HCT116 (cell line): ENCODE measurements at regions not wholly inside any gene's neighbourhood (a gene's known extent, or its start where the extent isn't known, plus 50 kb on each side); places are given as distances from the start of the nearest gene placed in this dataset.

Source experiments
- ATAC-seq: fragments of 200-7000 bp; cut with Tn5 transposase; 2 replicates; pipeline ENCODE4 v1.9.1; 2020; ENCODE audit warnings: mild to moderate bottlenecking, moderate library complexity
- BruUV-seq: library from RNA; stranded (reverse); fragments of 400-500 nt; replicated peaks from 2 replicates; lab custom pipeline; 2021; lab: Mats Ljungman, UMichigan
- CTCF ChIA-PET: fragments of 300-600 bp; sonication (Branson Sonifier 250); formaldehyde crosslinking; loops from one replicate; lab custom pipeline; 2021; ENCODE audit warnings: antibody characterized with exemption; lab: Charles Lee
- POLR2A ChIA-PET: fragments of 300-600, 350-600 bp; sonication (Branson Sonifier 250); formaldehyde crosslinking; loops from one replicate; lab custom pipeline; 2021; ENCODE audit warnings: antibody characterized with exemption; lab: Charles Lee
- RAD21 ChIA-PET, 2 experiments: fragments of 300-600 bp; sonication (Branson Sonifier 250); formaldehyde crosslinking; loops; one replicate each; lab custom pipeline; 2023; ENCODE audit warnings: low total read pairs in 2 of 2; ENCODE audit not compliant: uncharacterized antibody in 2 of 2, unreplicated experiment in 2 of 2, low non-redundant PET in 1 of 2; lab: Charles Lee
- DNase-seq: peaks from one replicate; pipeline ENCODE4 v3.0.0-alpha.2; 2010; ENCODE audit warnings: low read depth, low spot score
- H2AFZ ChIP-seq: fragments of 200-600 bp; shearing (Covaris generic), sonication (generic); 2 replicates; pipeline ENCODE4 v1.6.1; 2017; ENCODE audit warnings: low read depth, mixed run types, mixed read lengths, antibody characterized with exemption, low read length; ENCODE audit not compliant: poor library complexity, severe bottlenecking
- H3K27ac ChIP-seq: 2 replicates; pipeline ENCODE4 v1.5.1; 2012; ENCODE audit warnings: low read depth, low read length
- H3K27me3 ChIP-seq: fragments of 200-600 bp; sonication (generic); 2 replicates; pipeline ENCODE4 v1.6.1; 2016; ENCODE audit warnings: mixed run types, low read length, mixed read lengths; ENCODE audit not compliant: insufficient read depth
- H3K36me3 ChIP-seq, 2 experiments: fragments of 200-500 bp in 1 of 2; fragments of 200-600 bp in 1 of 2; sonication (Bioruptor generic) in 1 of 2; sonication (generic) in 1 of 2; 2 replicates each; pipeline versions ENCODE4 v1.5.1 to v1.6.1; 2014 to 2016; ENCODE audit warnings: low read length in 2 of 2, inconsistent platforms in 1 of 2, mixed read lengths in 1 of 2, mixed run types in 1 of 2; ENCODE audit not compliant: insufficient read depth in 2 of 2, control insufficient read depth in 1 of 2
- H3K4me1 ChIP-seq, 2 experiments: fragments of 200-600 bp in 1 of 2; sonication (generic) in 1 of 2; 2 replicates each; pipeline versions ENCODE4 v1.5.1 to v1.6.1; 2012 to 2017; ENCODE audit warnings: low read length in 2 of 2, inconsistent platforms in 1 of 2, mild to moderate bottlenecking in 1 of 2, mixed read lengths in 1 of 2, mixed run types in 1 of 2, moderate library complexity in 1 of 2; ENCODE audit not compliant: insufficient read depth in 2 of 2, control insufficient read depth in 1 of 2
- H3K4me2 ChIP-seq: fragments of 200-600 bp; sonication (generic); 2 replicates; pipeline ENCODE4 v1.6.1; 2017; ENCODE audit warnings: mixed run types, low read length, mixed read lengths
- H3K4me3 ChIP-seq, 2 experiments: fragments of 200-600 bp in 1 of 2; sonication (generic) in 1 of 2; replicated peaks in 1 of 2; 2 replicates each; pipeline ENCODE4 v1.5.1; 2011 to 2016; ENCODE audit warnings: low read length in 2 of 2, control low read depth in 1 of 2, low read depth in 1 of 2, mild to moderate bottlenecking in 1 of 2, mixed read lengths in 1 of 2, mixed run types in 1 of 2
- H3K79me2 ChIP-seq: fragments of 200-600 bp; sonication (generic); 2 replicates; pipeline ENCODE4 v1.6.1; 2017; ENCODE audit warnings: mild to moderate bottlenecking, mixed run types, low read length, moderate library complexity, mixed read lengths; ENCODE audit not compliant: insufficient read depth
- H3K9ac ChIP-seq: fragments of 200-600 bp; sonication (generic); 2 replicates; pipeline ENCODE4 v1.6.1; 2016; ENCODE audit warnings: low read length, mixed read lengths
- H3K9me2 ChIP-seq: fragments of 200-600 bp; sonication (generic), shearing (Covaris generic); 2 replicates; pipeline ENCODE4 v1.6.1; 2017; ENCODE audit warnings: mixed run types, mild to moderate bottlenecking, moderate library complexity; ENCODE audit not compliant: insufficient read depth
- H3K9me3 ChIP-seq, 2 experiments: fragments of 200-500 bp in 1 of 2; fragments of 200-600 bp in 1 of 2; sonication (Bioruptor generic) in 1 of 2; sonication (generic) in 1 of 2; 2 replicates each; pipeline ENCODE4 v1.6.1; 2014 to 2017; ENCODE audit warnings: low read length in 2 of 2, mixed read lengths in 2 of 2, inconsistent platforms in 1 of 2, low read depth in 1 of 2, mild to moderate bottlenecking in 1 of 2, mixed run types in 1 of 2, moderate library complexity in 1 of 2; ENCODE audit not compliant: control insufficient read depth in 1 of 2, insufficient read depth in 1 of 2
- H4K20me1 ChIP-seq: fragments of 200-600 bp; sonication (generic), shearing (Covaris generic); 2 replicates; pipeline ENCODE4 v1.6.1; 2017; ENCODE audit warnings: mixed run types, mild to moderate bottlenecking, moderate library complexity; ENCODE audit not compliant: insufficient read depth
- ATF3 ChIP-seq: IDR thresholded peaks from 2 replicates; pipeline ENCODE4 v1.6.1; 2012
- CBX3 ChIP-seq: IDR thresholded peaks from 2 replicates; pipeline ENCODE4 v1.6.1; 2012; ENCODE audit warnings: low read depth
- CTCF ChIP-seq, 3 experiments: fragments of 200-600 bp in 1 of 3; sonication (generic) in 1 of 3; IDR thresholded peaks in 2 of 3; conservative IDR thresholded peaks in 1 of 3; 2 replicates each; pipeline ENCODE4 v1.5.1; 2012 to 2017; ENCODE audit warnings: low read depth in 2 of 3, low read length in 2 of 3, antibody characterized with exemption in 1 of 3, borderline replicate concordance in 1 of 3, control low read depth in 1 of 3, mild to moderate bottlenecking in 1 of 3, mixed read lengths in 1 of 3, mixed run types in 1 of 3, moderate library complexity in 1 of 3; ENCODE audit not compliant: insufficient read depth in 1 of 3
- EGR1 ChIP-seq: IDR thresholded peaks from 2 replicates; pipeline ENCODE4 v1.6.1; 2012; ENCODE audit warnings: low read depth
- EZH2phosphoT487 ChIP-seq: fragments of 200-600 bp; IDR thresholded peaks from 2 replicates; pipeline ENCODE4 v1.6.1; 2018; ENCODE audit warnings: antibody characterized with exemption, borderline replicate concordance
- FOSL1 ChIP-seq: IDR thresholded peaks from 2 replicates; pipeline ENCODE4 v1.6.1; 2012; ENCODE audit warnings: low read depth
- POLR2AphosphoS5 ChIP-seq: IDR thresholded peaks from 2 replicates; pipeline ENCODE4 v1.6.1; 2011; ENCODE audit warnings: mild to moderate bottlenecking, low read depth, low read length, moderate library complexity
- RAD21 ChIP-seq: IDR thresholded peaks from 2 replicates; pipeline ENCODE4 v1.6.1; 2012; ENCODE audit warnings: low read depth, mild to moderate bottlenecking
- REST ChIP-seq: IDR thresholded peaks from 2 replicates; pipeline ENCODE4 v1.6.1; 2012; ENCODE audit warnings: low read depth
- SIN3A ChIP-seq: IDR thresholded peaks from 2 replicates; pipeline ENCODE4 v1.6.1; 2012; ENCODE audit warnings: low read depth
- SP1 ChIP-seq: IDR thresholded peaks from 2 replicates; pipeline ENCODE4 v1.6.1; 2012; ENCODE audit warnings: low read depth
- SRF ChIP-seq: IDR thresholded peaks from 2 replicates; pipeline ENCODE4 v1.6.1; 2012; ENCODE audit warnings: low read depth
- TCF7L2 ChIP-seq: IDR thresholded peaks from 2 replicates; pipeline ENCODE4 v1.7.0; 2011; ENCODE audit warnings: borderline replicate concordance, inconsistent platforms; ENCODE audit not compliant: insufficient read depth, insufficient read length; ENCODE audit errors: extremely low read depth
- ZFX ChIP-seq: fragments of 450-650 bp; IDR thresholded peaks from 2 replicates; pipeline ENCODE4 v1.6.1; 2017
- ZNF274 ChIP-seq: fragments of 200-500 bp; sonication (Bioruptor generic); IDR thresholded peaks from 2 replicates; pipeline ENCODE4 v1.6.1; 2014; ENCODE audit warnings: mild to moderate bottlenecking, low read depth, low read length, inconsistent platforms
- intact Hi-C: fragments of 100-400 bp; cut with micrococcal nuclease; formaldehyde crosslinking; loops from 2 replicates; pipeline ENCODE4 v1.10.0; 2022
- TF ChIP-seq, protein P1 (sequence below): IDR thresholded peaks from 2 replicates; pipeline ENCODE4 v1.6.1; 2012

DNA sequence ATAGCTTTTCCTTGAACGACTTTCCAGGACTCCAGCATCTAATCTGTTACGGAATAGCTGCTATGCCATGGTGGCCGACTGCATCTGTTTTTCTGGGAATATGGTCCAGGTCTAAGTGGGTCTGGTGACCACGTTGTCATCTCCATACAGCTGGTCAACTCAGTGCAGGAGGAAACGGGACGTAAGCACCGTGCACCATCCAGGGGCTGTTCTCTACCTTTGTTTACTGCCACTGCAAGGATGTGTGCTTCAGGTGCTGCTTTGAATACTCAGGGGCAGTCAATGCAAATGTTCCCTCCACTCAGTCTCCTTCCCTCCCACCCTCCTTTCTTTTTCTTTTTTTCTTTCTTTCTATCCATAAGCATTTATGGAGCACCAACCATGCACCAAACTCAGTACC, 648.2 kb downstream of the VRK1 start:
- no peak for ATAC-seq
- no peaks in the 10 kb centered on the region for H3K36me3 ChIP-seq
- no peaks in the 10 kb centered on the region for H3K9me2 ChIP-seq
- no peak overlapping the region for H3K9ac ChIP-seq
- no TSS peak for BruUV-seq
- no peak overlapping the region for H3K27ac ChIP-seq
- H2AFZ ChIP-seq, result no peak overlapping the region
- ChIA-PET CTCF (no interaction called here), RAD21 (no interaction called here), POLR2A (no interaction called here)
- H3K79me2 ChIP-seq, result no peaks in the 10 kb centered on the region
- no peaks in the 10 kb centered on the region for H3K27me3 ChIP-seq
- no peaks in the 10 kb centered on the region for H3K9me3 ChIP-seq
- H4K20me1 ChIP-seq, result no peaks in the 10 kb centered on the region
- no peak overlapping the region for H3K4me3 ChIP-seq
- no peak overlapping the region for H3K4me2 ChIP-seq
- TF ChIP-seq ATF3 (no peak), EGR1 (no peak), FOSL1 (no peak), CBX3 (no peak), RAD21 (no peak), EZH2phosphoT487 (no peak), SRF (no peak), POLR2AphosphoS5 (no peak)
- TF ChIP-seq, all 23 proteins: peak for 0
- DNase-seq, result no peak
- H3K4me1 ChIP-seq, result no peaks in the 10 kb centered on the region
- intact Hi-C loops, result no loop called here

DNA sequence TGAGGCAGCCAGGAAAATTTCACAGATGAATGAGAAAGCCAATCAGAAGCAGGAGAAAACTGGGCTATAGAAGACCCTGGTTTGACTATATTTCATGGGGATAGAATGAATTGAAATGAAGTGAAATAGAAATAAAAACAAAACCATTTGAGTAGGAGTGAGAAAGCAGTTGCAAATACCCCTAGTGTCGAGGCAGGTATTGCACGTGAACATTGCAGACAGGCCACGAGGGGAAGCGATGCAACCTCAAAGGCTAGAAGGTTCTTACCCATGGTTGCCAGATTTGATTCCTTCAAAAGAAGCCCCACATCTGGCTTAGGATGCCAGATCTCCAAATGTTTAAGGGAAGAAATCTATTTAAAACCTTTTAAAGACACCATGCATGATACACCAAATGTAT, 648.9 kb downstream of the VRK1 start:
- H3K36me3 ChIP-seq, result no peaks in the 10 kb centered on the region
- no peaks in the 10 kb centered on the region for H4K20me1 ChIP-seq
- ChIA-PET POLR2A (no interaction called here), CTCF (no interaction called here), RAD21 (no interaction called here)
- no TSS peak for BruUV-seq
- H3K9ac ChIP-seq, result no peak overlapping the region
- intact Hi-C loops, result no loop called here
- ATAC-seq, result no peak
- H3K9me2 ChIP-seq, result no peaks in the 10 kb centered on the region
- TF ChIP-seq REST (no peak), EZH2phosphoT487 (no peak), ZNF274 (no peak), TCF7L2 (no peak), SIN3A (no peak), ZFX (no peak), SP1 (no peak), CTCF (IDR thresholded peaks at IDR 0.05 in 2 of 3, conservative IDR thresholded peaks at IDR 0.05 in 1 of 3; ENCODE audit: borderline replicate concordance in 1 of 3, insufficient read depth in 1 of 3, low read depth in 2 of 3, low read length in 2 of 3) (peak in 2 of 3 experiments; percentile 24 to 28; a peak in 3 of 6 replicates), SRF (no peak)
- TF ChIP-seq, protein P1, sequence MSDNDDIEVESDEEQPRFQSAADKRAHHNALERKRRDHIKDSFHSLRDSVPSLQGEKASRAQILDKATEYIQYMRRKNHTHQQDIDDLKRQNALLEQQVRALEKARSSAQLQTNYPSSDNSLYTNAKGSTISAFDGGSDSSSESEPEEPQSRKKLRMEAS, result peak; percentile 36; the same call in 1 of the 2 replicates
- DNase-seq, result no peak
- H3K9me3 ChIP-seq, result no peaks in the 10 kb centered on the region
- H3K27me3 ChIP-seq, result no peaks in the 10 kb centered on the region
- H3K4me3 ChIP-seq, result no peak overlapping the region
- H3K79me2 ChIP-seq, result no peaks in the 10 kb centered on the region
- no peaks in the 10 kb centered on the region for H3K4me1 ChIP-seq
- H3K27ac ChIP-seq, result no peak overlapping the region
- no peak overlapping the region for H2AFZ ChIP-seq
- no peak overlapping the region for H3K4me2 ChIP-seq
